Spleen (tissue), 7 donors: ENCODE measurements at regions not wholly inside any gene's neighbourhood (a gene's known extent, or its start where the extent isn't known, plus 50 kb on each side); places are given as distances from the start of the nearest gene placed in this dataset.

Experiments
- POLR2AphosphoS5 ChIP-seq, 3 donors: sonication (generic); formaldehyde crosslinking; IDR thresholded peaks; one replicate each; pipeline ENCODE4 v1.5.1; 2017; ENCODE audit warnings: antibody characterized with exemption in 3 of 3
- TF ChIP-seq, protein P1 (sequence below), 11 experiments: fragments of 200-600 bp in 7 of 11; fragments of 450-650 bp in 4 of 11; sonication (generic) in 4 of 11; IDR thresholded peaks in 8 of 11; conservative IDR thresholded peaks in 3 of 11; 1 replicate in 7 of 11; 2 replicates in 4 of 11; pipeline versions ENCODE4 v1.4.0 to v1.8.0; 2016 to 2021; ENCODE audit warnings: antibody characterized with exemption in 11 of 11, inconsistent platforms in 4 of 11, mild to moderate bottlenecking in 1 of 11
- donor health status: DM: no; HTN: no; CAD: no; lungs with moderate emphysema.
- donor health status: DM: no; HTN: no; CAD: no.
- donor health status: DM: no; HTN: no; CAD: no.

DNA sequence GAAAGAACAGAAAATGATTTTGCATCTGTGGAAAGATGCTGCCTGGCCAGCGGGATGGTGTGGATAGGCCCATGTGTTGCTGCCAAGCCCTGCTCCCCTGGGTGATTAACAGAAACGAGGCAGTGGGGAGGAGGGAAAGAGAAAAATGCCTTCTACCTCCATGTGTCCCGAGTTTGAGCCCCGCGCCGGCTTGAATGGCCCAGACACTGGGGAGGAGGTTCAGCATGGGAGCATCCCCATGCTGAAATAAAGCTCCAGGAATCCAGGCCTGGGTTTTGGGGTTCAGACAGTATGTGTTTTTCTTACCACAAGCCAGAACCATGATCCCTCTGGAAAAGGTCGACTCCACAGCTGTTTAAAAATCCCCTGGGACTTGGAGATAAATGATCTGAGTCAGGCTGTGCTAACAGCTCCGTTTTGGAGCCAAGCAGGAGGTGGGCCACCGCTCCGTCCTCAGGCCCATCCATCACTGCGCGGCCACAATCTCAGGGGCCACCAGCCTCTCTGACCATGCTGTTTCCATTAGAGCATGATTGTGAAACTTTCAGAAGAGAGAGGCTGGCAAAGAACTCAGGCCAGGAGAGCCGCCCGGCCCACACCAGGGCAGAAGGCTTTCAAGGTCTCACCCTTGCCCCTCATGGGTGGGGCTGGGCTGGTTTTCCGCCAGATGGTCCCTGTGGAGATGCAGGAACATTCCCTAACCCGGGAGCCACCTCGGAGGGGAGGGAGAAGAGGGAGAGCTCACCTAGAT, 299.7 kb downstream of the ZEB1 start:
- no peak for TF ChIP-seq POLR2AphosphoS5 (IDR thresholded peaks at IDR 0.05)
- TF ChIP-seq, protein P1, sequence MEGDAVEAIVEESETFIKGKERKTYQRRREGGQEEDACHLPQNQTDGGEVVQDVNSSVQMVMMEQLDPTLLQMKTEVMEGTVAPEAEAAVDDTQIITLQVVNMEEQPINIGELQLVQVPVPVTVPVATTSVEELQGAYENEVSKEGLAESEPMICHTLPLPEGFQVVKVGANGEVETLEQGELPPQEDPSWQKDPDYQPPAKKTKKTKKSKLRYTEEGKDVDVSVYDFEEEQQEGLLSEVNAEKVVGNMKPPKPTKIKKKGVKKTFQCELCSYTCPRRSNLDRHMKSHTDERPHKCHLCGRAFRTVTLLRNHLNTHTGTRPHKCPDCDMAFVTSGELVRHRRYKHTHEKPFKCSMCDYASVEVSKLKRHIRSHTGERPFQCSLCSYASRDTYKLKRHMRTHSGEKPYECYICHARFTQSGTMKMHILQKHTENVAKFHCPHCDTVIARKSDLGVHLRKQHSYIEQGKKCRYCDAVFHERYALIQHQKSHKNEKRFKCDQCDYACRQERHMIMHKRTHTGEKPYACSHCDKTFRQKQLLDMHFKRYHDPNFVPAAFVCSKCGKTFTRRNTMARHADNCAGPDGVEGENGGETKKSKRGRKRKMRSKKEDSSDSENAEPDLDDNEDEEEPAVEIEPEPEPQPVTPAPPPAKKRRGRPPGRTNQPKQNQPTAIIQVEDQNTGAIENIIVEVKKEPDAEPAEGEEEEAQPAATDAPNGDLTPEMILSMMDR (IDR thresholded peaks at IDR 0.05 in 8 of 11, conservative IDR thresholded peaks at IDR 0.05 in 3 of 11) = no peak
